ENCODE measurements at regions not wholly inside any gene's neighbourhood (a gene's known extent, or its start where the extent isn't known, plus 50 kb on each side); places are given as distances from the start of the nearest gene placed in this dataset.

GRCh38 chr1:199815947-199816346 is 211.6 kb upstream of the NR5A2 start:
- TF ChIP-seq, protein P1, sequence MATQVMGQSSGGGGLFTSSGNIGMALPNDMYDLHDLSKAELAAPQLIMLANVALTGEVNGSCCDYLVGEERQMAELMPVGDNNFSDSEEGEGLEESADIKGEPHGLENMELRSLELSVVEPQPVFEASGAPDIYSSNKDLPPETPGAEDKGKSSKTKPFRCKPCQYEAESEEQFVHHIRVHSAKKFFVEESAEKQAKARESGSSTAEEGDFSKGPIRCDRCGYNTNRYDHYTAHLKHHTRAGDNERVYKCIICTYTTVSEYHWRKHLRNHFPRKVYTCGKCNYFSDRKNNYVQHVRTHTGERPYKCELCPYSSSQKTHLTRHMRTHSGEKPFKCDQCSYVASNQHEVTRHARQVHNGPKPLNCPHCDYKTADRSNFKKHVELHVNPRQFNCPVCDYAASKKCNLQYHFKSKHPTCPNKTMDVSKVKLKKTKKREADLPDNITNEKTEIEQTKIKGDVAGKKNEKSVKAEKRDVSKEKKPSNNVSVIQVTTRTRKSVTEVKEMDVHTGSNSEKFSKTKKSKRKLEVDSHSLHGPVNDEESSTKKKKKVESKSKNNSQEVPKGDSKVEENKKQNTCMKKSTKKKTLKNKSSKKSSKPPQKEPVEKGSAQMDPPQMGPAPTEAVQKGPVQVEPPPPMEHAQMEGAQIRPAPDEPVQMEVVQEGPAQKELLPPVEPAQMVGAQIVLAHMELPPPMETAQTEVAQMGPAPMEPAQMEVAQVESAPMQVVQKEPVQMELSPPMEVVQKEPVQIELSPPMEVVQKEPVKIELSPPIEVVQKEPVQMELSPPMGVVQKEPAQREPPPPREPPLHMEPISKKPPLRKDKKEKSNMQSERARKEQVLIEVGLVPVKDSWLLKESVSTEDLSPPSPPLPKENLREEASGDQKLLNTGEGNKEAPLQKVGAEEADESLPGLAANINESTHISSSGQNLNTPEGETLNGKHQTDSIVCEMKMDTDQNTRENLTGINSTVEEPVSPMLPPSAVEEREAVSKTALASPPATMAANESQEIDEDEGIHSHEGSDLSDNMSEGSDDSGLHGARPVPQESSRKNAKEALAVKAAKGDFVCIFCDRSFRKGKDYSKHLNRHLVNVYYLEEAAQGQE (IDR thresholded peaks at IDR 0.05; ENCODE audit: insufficient read depth in 1 of 2, low read depth in 2 of 2, low read length in 1 of 2): no peak
- TF ChIP-seq POLR2AphosphoS5 (IDR thresholded peaks at IDR 0.05; ENCODE audit: low read depth, low read length) (no peak), CTCF (IDR thresholded peaks at IDR 0.05) (no peak), SIN3A (IDR thresholded peaks at IDR 0.05; ENCODE audit: borderline replicate concordance, insufficient read depth, low read depth, low read length) (no peak)
